GM12892 (cell line): ENCODE measurements at regions not wholly inside any gene's neighbourhood (a gene's known extent, or its start where the extent isn't known, plus 50 kb on each side); places are given as distances from the start of the nearest gene placed in this dataset.

Experiments
- POLR2A ChIP-seq: IDR thresholded peaks from 2 replicates; pipeline ENCODE4 v1.6.1; 2011; ENCODE audit warnings: low read depth, low read length, control low read depth
- POLR2AphosphoS5 ChIP-seq: IDR thresholded peaks from 2 replicates; pipeline ENCODE4 v1.6.1; 2011; ENCODE audit warnings: low read depth, low read length, control low read depth

DNA sequence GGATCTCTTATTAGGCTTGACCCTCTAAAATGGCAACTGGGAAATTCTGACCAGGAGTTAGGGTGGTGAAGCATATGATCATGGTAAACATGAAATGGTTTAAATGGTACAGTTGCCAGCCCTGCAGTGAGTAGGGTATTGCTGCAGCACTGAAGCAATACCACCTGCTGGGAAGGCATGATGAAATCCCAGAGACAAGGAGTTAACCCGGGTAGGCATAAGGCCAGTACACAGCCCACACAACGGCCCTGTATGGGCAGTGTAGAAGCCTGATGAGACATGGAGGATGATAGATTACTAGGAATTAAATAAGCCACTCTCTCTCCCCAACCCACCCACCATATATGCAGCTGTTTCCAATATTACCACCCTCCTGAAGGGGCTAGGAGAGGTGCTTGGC, 197.4 kb upstream of the MOCS1 start:
- TF ChIP-seq POLR2A (no peak), POLR2AphosphoS5 (no peak)
